ENCODE measurements at regions not wholly inside any gene's neighbourhood (a gene's known extent, or its start where the extent isn't known, plus 50 kb on each side); places are given as distances from the start of the nearest gene placed in this dataset.

DNA sequence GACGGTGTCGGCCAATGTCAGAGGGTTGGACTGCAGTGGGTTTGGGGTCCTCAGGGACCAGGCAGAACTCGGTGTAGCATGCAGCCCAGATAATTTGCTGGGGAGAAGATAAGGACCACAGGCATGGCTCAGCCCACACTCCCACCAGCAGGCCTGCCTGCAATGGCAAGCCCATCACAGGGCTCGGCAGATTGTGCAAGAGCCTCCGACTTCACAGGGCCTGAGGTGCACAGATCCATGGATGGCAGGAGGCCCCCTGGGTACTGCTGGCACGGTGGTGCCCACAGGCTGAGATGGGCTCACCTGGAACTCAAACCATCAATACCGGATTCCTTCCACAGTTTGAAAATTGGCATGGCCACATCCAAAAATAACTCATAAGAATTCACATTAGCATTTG, 180.3 kb downstream of the TTLL2 start:
- TF ChIP-seq, protein P1, sequence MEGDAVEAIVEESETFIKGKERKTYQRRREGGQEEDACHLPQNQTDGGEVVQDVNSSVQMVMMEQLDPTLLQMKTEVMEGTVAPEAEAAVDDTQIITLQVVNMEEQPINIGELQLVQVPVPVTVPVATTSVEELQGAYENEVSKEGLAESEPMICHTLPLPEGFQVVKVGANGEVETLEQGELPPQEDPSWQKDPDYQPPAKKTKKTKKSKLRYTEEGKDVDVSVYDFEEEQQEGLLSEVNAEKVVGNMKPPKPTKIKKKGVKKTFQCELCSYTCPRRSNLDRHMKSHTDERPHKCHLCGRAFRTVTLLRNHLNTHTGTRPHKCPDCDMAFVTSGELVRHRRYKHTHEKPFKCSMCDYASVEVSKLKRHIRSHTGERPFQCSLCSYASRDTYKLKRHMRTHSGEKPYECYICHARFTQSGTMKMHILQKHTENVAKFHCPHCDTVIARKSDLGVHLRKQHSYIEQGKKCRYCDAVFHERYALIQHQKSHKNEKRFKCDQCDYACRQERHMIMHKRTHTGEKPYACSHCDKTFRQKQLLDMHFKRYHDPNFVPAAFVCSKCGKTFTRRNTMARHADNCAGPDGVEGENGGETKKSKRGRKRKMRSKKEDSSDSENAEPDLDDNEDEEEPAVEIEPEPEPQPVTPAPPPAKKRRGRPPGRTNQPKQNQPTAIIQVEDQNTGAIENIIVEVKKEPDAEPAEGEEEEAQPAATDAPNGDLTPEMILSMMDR (conservative IDR thresholded peaks at IDR 0.05) = no peak
- TF ChIP-seq EZH2 (IDR thresholded peaks at IDR 0.05; ENCODE audit: low read depth) = no peak

Measured in PC-9 (cell line).